SK-N-MC (cell line): ENCODE measurements at regions not wholly inside any gene's neighbourhood (a gene's known extent, or its start where the extent isn't known, plus 50 kb on each side); places are given as distances from the start of the nearest gene placed in this dataset.
"Not testable (repeated sequence)": the region's sequence is repeated elsewhere in the genome, so short reads cannot be mapped to it uniquely, and the experiment has no call there.

ENCODE experiments used
- DNase-seq: peaks from one replicate; pipeline ENCODE4 v3.0.0-alpha.2; 2011; ENCODE audit warnings: low read depth, low spot score
- H3K27ac ChIP-seq: fragments of 200-600 bp; sonication (generic); 2 replicates; pipeline ENCODE4 v1.5.1; 2016; ENCODE audit warnings: mixed run types
- H3K36me3 ChIP-seq: fragments of 200-600 bp; sonication (generic); 2 replicates; pipeline ENCODE4 v1.6.1; 2017; ENCODE audit warnings: antibody characterized with exemption, low read length, mixed read lengths; ENCODE audit not compliant: insufficient read depth
- H3K4me3 ChIP-seq: fragments of 200-600 bp; sonication (generic); 2 replicates; pipeline ENCODE4 v1.5.1; 2016
- H3K9ac ChIP-seq: fragments of 200-600 bp; sonication (generic); 2 replicates; pipeline ENCODE4 v1.8.0; 2017; ENCODE audit warnings: mixed run types, mixed read lengths; ENCODE audit not compliant: insufficient read length
- H3K9me3 ChIP-seq: fragments of 200-600 bp; sonication (generic); 2 replicates; pipeline ENCODE4 v1.6.1; 2017; ENCODE audit warnings: low read depth, mild to moderate bottlenecking, antibody characterized with exemption, low read length, moderate library complexity, mixed read lengths
- EZH2 ChIP-seq: fragments of 200-600 bp; sonication (generic); IDR thresholded peaks from one replicate; pipeline ENCODE4 v1.6.1; 2017; ENCODE audit warnings: antibody characterized with exemption
- FOXP2 ChIP-seq: optimal IDR thresholded peaks from 2 replicates; pipeline ENCODE3; 2011; ENCODE audit warnings: mild to moderate bottlenecking, moderate library complexity; ENCODE audit not compliant: insufficient read depth; ENCODE audit errors: extremely low read length, control extremely low read depth
- POLR2AphosphoS5 ChIP-seq: IDR thresholded peaks from 2 replicates; pipeline ENCODE4 v1.6.1; 2012; ENCODE audit warnings: mild to moderate bottlenecking, low read depth, low read length, borderline replicate concordance

GRCh38 chr5:174980952-174981351, 256.6 kb downstream of the MSX2 start:
- TF ChIP-seq POLR2AphosphoS5 (no peak), FOXP2 (no peak), EZH2 (no peak)
- Histone ChIP-seq H3K9ac (no peak overlapping the region), H3K36me3 (no peaks in the 10 kb centered on the region), H3K27ac (no peak overlapping the region), H3K9me3 (no peaks in the 10 kb centered on the region), H3K4me3 (no peak overlapping the region)
- no peak for DNase-seq

DNA sequence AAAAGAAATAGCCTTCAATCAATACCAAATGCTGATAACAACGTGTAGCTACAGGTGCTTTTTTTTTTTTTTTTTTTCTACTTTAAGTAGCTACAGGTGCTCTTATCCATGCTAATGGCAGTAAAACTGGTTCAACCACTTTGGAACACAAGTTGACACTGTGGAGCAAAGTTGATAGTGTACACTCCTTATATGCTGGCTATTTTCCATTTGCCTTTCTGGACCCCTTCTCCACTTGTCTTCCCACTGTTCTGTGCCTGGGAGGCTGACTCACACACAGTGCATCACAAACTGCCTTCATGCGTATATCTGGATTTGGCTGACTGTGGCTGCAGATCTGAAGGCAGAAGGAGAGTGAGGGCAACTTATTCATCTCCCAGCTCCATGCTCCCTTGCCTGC, 247.9 kb downstream of the MSX2 start:
- TF ChIP-seq EZH2 (no peak), FOXP2 (no peak), POLR2AphosphoS5 (no peak)
- Histone ChIP-seq H3K4me3 (no peak overlapping the region), H3K9ac (no peak overlapping the region), H3K27ac (no peak overlapping the region), H3K9me3 (no peaks in the 10 kb centered on the region; the same call in 1 of the 2 replicates), H3K36me3 (no peaks in the 10 kb centered on the region)
- no peak for DNase-seq

- TF ChIP-seq FOXP2 (no peak), EZH2 (no peak), POLR2AphosphoS5 (no peak)
- H3K4me3 ChIP-seq = no peak overlapping the region
- no peak for DNase-seq
- no peaks in the 10 kb centered on the region for H3K36me3 ChIP-seq
- H3K9ac ChIP-seq = no peak overlapping the region
- H3K27ac ChIP-seq = no peak overlapping the region
- H3K9me3 ChIP-seq = no peaks in the 10 kb centered on the region; the same call in 1 of the 2 replicates
These were observed 246.8 kb downstream of the MSX2 start for GRCh38 chr5:174971210-174971609.

GRCh38 chr5:174970502-174970901, 246.1 kb downstream of the MSX2 start:
- TF ChIP-seq FOXP2 = no peak
- no peak for TF ChIP-seq POLR2AphosphoS5
- no peak for TF ChIP-seq EZH2
- H3K9ac ChIP-seq = no peak overlapping the region
- H3K9me3 ChIP-seq = no peaks in the 10 kb centered on the region; the same call in 1 of the 2 replicates
- H3K4me3 ChIP-seq = no peak overlapping the region
- no peak overlapping the region for H3K27ac ChIP-seq
- H3K36me3 ChIP-seq = no peaks in the 10 kb centered on the region
- DNase-seq = no peak

DNA sequence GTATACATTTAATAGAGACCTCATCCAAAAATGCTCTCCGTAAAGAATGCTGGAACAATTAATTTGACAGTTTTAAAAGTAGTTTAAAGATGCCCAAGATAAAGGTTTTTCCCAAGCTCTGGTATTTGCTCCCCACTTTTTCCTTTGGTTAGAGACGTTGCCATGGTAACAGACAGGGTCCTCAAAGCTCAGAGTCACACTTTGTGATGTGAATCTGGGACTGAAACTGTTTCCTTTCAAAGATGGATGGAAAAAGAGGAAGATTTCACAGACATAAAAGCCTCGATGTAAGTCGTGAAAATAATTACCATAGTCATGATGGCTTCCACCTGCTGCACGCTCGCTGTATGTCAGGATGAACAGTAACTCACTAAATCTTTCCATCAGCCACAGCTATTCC, 229.5 kb downstream of the MSX2 start:
- no peak overlapping the region for H3K9ac ChIP-seq
- H3K27ac ChIP-seq = no peak overlapping the region
- H3K36me3 ChIP-seq = no peaks in the 10 kb centered on the region
- H3K4me3 ChIP-seq = no peak overlapping the region
- no peak for DNase-seq
- TF ChIP-seq EZH2 (no peak), FOXP2 (no peak), POLR2AphosphoS5 (no peak)
- H3K9me3 ChIP-seq = no peaks in the 10 kb centered on the region

DNA sequence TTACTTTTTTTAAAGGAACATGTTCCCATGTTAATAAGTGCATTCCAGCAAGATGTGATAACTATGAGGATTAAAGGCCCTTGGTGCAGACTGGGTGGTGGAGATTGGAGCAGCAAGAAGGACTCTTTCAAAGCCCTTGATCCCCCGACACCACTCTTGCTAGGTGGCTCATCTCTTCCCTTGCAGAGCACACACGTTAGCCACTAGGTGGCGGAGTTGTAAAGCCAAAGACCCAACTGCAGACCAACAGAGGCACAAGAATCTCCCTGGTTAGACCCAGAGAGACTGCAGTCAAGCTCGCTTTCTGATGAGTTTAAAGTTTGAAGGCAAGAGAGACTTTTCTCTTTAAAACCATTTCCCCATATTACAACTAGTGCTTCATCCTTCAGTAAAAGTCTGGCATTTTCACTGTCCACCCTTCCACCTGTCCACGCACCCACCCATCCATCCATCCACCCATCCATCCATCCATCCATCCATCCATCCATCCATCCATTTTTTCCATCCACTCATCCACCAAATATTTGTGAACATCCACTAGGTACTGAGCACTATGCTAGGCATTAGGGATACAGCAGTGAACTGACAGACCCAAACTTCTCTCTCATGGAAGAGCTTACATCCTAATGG, 226.9 kb downstream of the MSX2 start:
- peak; percentile 72 for DNase-seq
- no peak overlapping the region for H3K27ac ChIP-seq
- no peaks in the 10 kb centered on the region for H3K36me3 ChIP-seq
- H3K9me3 ChIP-seq = no peaks in the 10 kb centered on the region
- H3K4me3 ChIP-seq = no peak overlapping the region
- H3K9ac ChIP-seq = no peak overlapping the region
- TF ChIP-seq POLR2AphosphoS5 (no peak), EZH2 (no peak), FOXP2 (no peak)

DNA sequence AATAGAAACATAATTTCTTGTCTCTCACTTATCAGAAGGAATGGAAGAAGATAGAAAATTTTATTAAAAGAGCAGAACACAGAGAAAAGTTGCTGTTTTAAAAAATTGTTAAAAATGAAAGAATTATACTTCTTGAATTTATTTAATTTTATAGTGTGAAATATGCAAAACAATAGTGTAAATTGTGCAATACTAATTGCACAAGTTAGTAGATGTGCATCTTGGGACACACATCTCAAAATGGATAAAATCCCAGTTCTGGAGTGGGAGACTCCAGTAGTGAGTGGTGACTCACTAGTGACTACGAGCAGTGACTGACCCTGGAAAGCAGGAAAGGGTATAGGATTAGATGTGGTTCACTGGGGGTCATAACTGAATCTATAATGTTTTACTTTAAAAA, 223.2 kb downstream of the MSX2 start:
- no peaks in the 10 kb centered on the region for H3K9me3 ChIP-seq

GRCh38 chr5:174945853-174946252, 221.5 kb downstream of the MSX2 start:
- DNase-seq = no peak
- Histone ChIP-seq H3K4me3 (no peak overlapping the region), H3K27ac (no peak overlapping the region), H3K9ac (no peak overlapping the region), H3K9me3 (no peaks in the 10 kb centered on the region), H3K36me3 (no peaks in the 10 kb centered on the region)
- TF ChIP-seq EZH2 (no peak), FOXP2 (no peak), POLR2AphosphoS5 (no peak)

More for the DNA sequence above, 223.2 kb downstream of the MSX2 start:
- Histone ChIP-seq H3K4me3 (no peak overlapping the region), H3K27ac (no peak overlapping the region), H3K36me3 (no peaks in the 10 kb centered on the region), H3K9ac (no peak overlapping the region)
- no peak for TF ChIP-seq EZH2
- no peak for TF ChIP-seq FOXP2
- no peak for TF ChIP-seq POLR2AphosphoS5
- DNase-seq = no peak

GRCh38 chr5:174943785-174944184, 219.4 kb downstream of the MSX2 start:
- no peaks in the 10 kb centered on the region for H3K9me3 ChIP-seq
- TF ChIP-seq EZH2 (no peak), FOXP2 (no peak), POLR2AphosphoS5 (no peak)
- H3K9ac ChIP-seq = no peak overlapping the region
- H3K4me3 ChIP-seq = no peak overlapping the region
- H3K36me3 ChIP-seq = no peaks in the 10 kb centered on the region
- H3K27ac ChIP-seq = no peak overlapping the region
- DNase-seq = no peak

DNA sequence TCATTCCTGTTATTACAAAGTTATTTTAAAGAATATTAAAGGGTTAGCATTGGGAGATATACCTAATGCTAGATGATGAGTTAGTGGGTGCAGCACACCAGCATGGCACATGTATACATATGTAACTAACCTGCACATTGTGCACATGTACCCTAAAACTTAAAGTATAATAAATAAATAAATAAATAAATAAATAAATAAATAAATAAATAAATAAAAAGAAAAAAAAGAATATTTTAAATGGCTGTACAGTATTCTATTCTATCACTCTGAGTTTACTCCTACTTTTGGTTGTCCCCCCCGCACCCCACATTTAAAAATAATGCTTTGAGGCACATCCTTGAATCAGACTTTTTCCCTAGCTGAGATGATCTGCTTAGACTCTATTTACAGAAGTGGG, 218.6 kb downstream of the MSX2 start:
- H3K9me3 ChIP-seq, DNase-seq, H3K4me3 ChIP-seq, H3K9ac ChIP-seq, H3K27ac ChIP-seq, H3K36me3 ChIP-seq: not testable (repeated sequence)
